ENCODE measurements at regions not wholly inside any gene's neighbourhood (a gene's known extent, or its start where the extent isn't known, plus 50 kb on each side); places are given as distances from the start of the nearest gene placed in this dataset.
"Not testable (repeated sequence)": the region's sequence is repeated elsewhere in the genome, so short reads cannot be mapped to it uniquely, and the experiment has no call there.

GRCh38 chr11:3297834-3298233 is 65.6 kb upstream of the MRGPRE start:
- not testable (repeated sequence) for TF ChIP-seq TAF1, SPI1 (IDR thresholded peaks at IDR 0.05; ENCODE audit: low read depth, low read length)
